ENCODE measurements at regions not wholly inside any gene's neighbourhood (a gene's known extent, or its start where the extent isn't known, plus 50 kb on each side); places are given as distances from the start of the nearest gene placed in this dataset.

GRCh38 chr18:22678486-22678885 lies 254.6 kb upstream of the RBBP8 start:
- TF ChIP-seq CTCF (IDR thresholded peaks at IDR 0.05; ENCODE audit: borderline replicate concordance, extremely low read depth, low read length, poor library complexity, severe bottlenecking) = no peak
- TF ChIP-seq EZH2 (IDR thresholded peaks at IDR 0.05; ENCODE audit: borderline replicate concordance, low read depth, low read length, severe bottlenecking) = no peak

Measured in DND-41 (cell line).